Retinal pigment epithelial cell (primary cell): ENCODE measurements at regions not wholly inside any gene's neighbourhood (a gene's known extent, or its start where the extent isn't known, plus 50 kb on each side); places are given as distances from the start of the nearest gene placed in this dataset.

Experiments used
- DNase-seq: peaks from one replicate; pipeline ENCODE4 v3.0.0-alpha.2; 2010; ENCODE audit warnings: low read depth
- H3K4me3 ChIP-seq: 2 replicates; pipeline ENCODE4 v1.5.1; 2011; ENCODE audit warnings: mild to moderate bottlenecking, low read length, control low read depth, moderate library complexity
- TF ChIP-seq, protein P1 (sequence below): conservative IDR thresholded peaks from 2 replicates; pipeline ENCODE4 v1.5.1; 2011; ENCODE audit warnings: low read depth, low read length, control low read depth, inconsistent platforms

DNA sequence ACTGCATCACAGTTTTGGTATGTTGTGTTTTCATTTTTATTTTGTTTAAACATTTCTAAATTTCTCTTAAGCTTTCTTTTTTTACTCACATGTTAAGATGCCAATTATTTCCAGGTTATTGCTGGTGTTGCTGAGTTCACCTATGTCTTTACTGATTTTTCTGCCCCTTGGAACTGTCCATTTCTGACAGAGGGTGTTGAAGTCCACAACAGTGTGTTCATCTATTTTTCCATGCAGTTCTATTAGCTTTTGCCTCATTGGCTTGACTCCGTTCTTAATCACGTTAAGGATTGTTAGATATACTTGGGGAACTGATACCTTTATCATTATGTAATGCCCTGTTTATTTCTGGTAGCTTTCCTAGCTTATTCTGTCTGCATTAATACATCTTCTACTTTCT lies 158.0 kb upstream of the TCERG1L start:
- no peak overlapping the region for H3K4me3 ChIP-seq
- TF ChIP-seq, protein P1, sequence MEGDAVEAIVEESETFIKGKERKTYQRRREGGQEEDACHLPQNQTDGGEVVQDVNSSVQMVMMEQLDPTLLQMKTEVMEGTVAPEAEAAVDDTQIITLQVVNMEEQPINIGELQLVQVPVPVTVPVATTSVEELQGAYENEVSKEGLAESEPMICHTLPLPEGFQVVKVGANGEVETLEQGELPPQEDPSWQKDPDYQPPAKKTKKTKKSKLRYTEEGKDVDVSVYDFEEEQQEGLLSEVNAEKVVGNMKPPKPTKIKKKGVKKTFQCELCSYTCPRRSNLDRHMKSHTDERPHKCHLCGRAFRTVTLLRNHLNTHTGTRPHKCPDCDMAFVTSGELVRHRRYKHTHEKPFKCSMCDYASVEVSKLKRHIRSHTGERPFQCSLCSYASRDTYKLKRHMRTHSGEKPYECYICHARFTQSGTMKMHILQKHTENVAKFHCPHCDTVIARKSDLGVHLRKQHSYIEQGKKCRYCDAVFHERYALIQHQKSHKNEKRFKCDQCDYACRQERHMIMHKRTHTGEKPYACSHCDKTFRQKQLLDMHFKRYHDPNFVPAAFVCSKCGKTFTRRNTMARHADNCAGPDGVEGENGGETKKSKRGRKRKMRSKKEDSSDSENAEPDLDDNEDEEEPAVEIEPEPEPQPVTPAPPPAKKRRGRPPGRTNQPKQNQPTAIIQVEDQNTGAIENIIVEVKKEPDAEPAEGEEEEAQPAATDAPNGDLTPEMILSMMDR = no peak
- no peak for DNase-seq

DNA sequence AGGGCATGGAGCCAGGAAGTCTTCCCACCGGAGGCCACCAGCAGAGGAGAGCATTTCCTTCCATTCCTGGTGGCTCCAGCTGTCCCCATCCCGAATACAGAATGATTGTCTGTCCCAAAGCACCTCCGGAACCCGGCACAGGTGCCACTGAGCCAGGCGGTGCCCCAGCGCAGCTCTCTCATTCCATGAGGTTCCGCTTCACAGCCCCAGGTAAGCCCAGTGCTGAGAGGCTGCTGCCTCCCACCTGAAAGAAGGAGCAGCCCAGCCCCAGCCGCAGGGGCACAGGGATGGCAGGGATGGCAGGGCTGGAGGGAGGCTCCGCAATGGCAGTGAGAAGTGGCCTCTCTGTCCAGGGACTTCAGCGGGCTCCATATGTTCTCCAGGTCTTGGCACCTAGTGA lies 162.1 kb upstream of the TCERG1L start:
- TF ChIP-seq, protein P1 = no peak
- DNase-seq = no peak
- H3K4me3 ChIP-seq = no peak overlapping the region

DNA sequence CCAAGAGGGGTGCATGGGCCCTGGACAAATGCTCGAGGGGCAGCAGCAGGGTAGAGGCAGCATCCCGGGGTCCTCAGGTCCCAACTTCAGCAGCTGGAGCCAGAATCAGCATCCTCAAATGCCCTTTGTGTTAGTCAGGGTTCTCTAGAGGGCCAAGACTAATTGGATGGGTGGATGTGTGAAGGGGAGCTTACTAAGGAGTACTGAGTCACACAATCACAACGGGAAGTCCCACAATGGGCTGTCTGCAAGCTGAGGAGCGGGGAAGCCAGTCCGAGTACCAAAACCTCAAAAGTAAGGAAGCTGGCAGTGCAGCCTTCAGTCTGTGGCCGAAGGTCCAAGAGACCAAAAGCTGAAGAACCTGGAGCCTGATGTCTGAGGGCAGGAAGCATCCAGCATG lies 162.9 kb upstream of the TCERG1L start:
- TF ChIP-seq, protein P1 = no peak
- DNase-seq = no peak
- no peak overlapping the region for H3K4me3 ChIP-seq

DNA sequence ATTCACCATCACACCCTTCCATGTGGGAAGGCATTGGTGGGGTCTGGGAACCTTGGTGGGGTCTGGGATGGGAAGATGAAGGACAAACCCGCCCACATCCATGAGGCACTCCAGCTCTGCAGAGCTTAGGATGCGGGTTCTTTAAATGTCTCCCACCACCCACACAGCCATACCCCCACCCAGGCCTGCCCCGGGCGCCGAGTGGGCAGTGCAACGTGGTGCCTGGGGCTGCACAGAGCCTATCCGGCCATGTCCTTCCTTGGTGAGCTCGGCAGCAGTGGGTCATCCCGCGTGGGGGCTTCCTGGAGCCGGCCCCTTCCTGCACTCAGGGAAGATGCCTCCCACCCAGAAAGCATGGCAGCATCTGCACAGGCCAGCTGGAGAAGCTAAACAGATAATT lies 163.5 kb upstream of the TCERG1L start:
- TF ChIP-seq, protein P1 = no peak
- H3K4me3 ChIP-seq = no peak overlapping the region
- no peak for DNase-seq

DNA sequence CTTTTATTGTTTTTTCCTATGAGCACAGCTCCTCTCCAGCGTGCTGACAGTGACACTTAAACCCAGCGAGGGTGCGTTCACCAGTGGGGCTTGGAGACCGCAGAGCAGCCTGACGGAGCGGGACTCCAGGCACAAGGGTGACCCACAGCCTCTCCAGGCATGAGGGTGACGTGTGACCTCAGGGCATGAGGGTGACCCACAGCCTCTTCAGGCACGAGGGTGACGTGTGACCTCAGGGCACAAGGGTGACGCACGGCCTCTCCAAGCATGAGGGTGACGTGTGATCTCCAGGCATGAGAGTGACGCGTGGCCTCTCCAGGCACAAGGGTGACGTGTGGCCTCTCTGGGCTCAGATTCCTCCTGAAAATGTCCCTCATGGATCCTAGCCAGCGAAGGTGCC lies 164.3 kb upstream of the TCERG1L start:
- no peak for DNase-seq
- TF ChIP-seq, protein P1 = no peak
- no peak overlapping the region for H3K4me3 ChIP-seq

DNA sequence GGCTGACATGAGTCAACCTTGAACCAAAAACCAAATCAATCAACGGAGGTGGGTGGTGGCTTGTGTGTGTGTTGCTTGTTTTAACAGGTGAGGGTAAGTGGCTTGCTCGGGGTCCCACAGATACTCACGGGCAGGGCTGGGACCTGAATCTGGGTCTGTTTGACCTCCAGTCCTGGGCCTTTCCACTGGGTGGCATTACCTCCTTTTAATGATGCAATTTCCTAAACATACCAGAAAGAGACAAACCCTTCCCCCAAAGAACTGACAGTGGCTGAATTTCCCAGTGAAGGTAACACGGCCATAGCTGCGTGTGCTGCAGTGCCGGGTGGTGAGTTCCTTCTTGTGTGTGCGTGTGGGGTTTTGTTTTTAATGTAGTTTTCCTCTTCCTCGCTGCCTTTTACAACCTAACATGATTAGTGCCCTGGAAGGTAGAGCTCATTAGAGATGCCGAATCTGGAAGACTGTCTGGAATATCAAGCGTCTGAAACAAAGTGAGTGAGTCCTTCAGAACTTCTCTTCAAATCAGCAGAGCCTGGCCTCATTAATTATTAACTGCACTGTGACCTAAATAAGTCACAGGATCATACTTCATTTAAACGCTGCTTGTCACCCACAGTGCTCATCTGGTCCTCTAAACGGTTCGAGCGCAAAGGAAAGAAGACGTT lies 166.1 kb upstream of the TCERG1L start:
- DNase-seq = no peak
- TF ChIP-seq, protein P1 = no peak
- H3K4me3 ChIP-seq = no peak overlapping the region

DNA sequence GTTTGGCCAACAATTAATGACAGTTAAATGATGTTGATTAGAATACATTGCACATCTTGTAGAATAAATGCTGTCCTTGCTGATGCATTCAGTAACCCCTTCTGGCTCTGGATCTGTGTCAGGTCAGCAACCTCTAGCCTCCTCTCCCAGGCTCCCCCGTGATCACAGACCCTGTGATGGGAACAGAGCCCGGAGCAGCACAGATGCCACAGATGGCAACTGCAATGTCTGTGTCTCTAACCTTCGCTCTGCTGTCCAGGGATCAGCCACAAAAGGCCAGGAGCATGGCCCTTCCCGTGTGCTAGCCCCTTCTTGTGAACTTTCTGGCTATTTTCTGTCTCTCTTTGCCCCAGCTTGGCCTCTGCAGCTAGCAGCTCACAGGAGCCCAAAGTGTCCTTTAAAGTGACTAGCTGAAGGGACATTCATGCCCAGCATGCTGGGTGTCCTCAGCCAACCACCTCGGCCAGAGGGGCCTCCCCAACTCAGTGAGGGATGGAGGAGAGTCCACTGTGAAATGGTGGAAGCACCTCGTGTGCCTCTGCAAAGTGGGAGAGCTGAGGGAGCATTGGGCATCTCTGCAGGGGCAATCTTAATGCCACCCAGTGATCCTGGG lies 167.0 kb upstream of the TCERG1L start:
- no peak overlapping the region for H3K4me3 ChIP-seq
- DNase-seq = no peak
- TF ChIP-seq, protein P1 = no peak
